Suprapubic skin (tissue), 4 donors: ENCODE measurements at regions not wholly inside any gene's neighbourhood (a gene's known extent, or its start where the extent isn't known, plus 50 kb on each side); places are given as distances from the start of the nearest gene placed in this dataset.
"Not testable (repeated sequence)": the region's sequence is repeated elsewhere in the genome, so short reads cannot be mapped to it uniquely, and the experiment has no call there.

Experiments
- DNase-seq, 2 donors: peaks; one replicate each; pipeline ENCODE4 v3.0.0-alpha.2; 2019; ENCODE audit warnings: low spot score in 2 of 2
- H3K27ac ChIP-seq: fragments of 200-600 bp; sonication (generic); one replicate; pipeline ENCODE4 v1.5.1; 2019
- H3K27me3 ChIP-seq: fragments of 200-600 bp; sonication (generic); one replicate; pipeline ENCODE4 v1.5.1; 2019
- H3K36me3 ChIP-seq: fragments of 200-600 bp; sonication (generic); one replicate; pipeline ENCODE4 v1.5.1; 2019
- H3K4me1 ChIP-seq: fragments of 200-600 bp; sonication (generic); one replicate; pipeline ENCODE4 v1.5.1; 2019
- H3K4me3 ChIP-seq: fragments of 200-600 bp; sonication (generic); one replicate; pipeline ENCODE4 v1.5.1; 2019; ENCODE audit warnings: mild to moderate bottlenecking
- H3K9me3 ChIP-seq: fragments of 200-600 bp; sonication (generic); one replicate; pipeline ENCODE4 v1.5.1; 2019
- EP300 ChIP-seq: sonication (generic); formaldehyde crosslinking; IDR thresholded peaks from one replicate; pipeline ENCODE4 v1.6.1; 2017; ENCODE audit warnings: antibody characterized with exemption
- POLR2A ChIP-seq, 2 donors: fragments of 450-650 bp; IDR thresholded peaks; one replicate each; pipeline ENCODE4 v1.6.1; 2017; ENCODE audit warnings: antibody characterized with exemption in 2 of 2, mild to moderate bottlenecking in 2 of 2, moderate library complexity in 2 of 2
- POLR2AphosphoS5 ChIP-seq, 3 donors: sonication (generic); formaldehyde crosslinking; IDR thresholded peaks; one replicate each; pipeline ENCODE4 v1.6.1; 2017; ENCODE audit warnings: antibody characterized with exemption in 3 of 3
- WGBS: methylation state at CpG from one replicate; pipeline ENCODE4 v1.1.5; 2018; 5-methylcytosine and 5-hydroxymethylcytosine counted together
- TF ChIP-seq, protein P1 (sequence below), 2 donors: fragments of 200-600 bp in 1 of 2; fragments of 450-650 bp in 1 of 2; sonication (generic) in 1 of 2; IDR thresholded peaks; one replicate each; pipeline ENCODE4 v1.5.1; 2016 to 2019; ENCODE audit warnings: antibody characterized with exemption in 2 of 2, mild to moderate bottlenecking in 1 of 2, moderate library complexity in 1 of 2

DNA sequence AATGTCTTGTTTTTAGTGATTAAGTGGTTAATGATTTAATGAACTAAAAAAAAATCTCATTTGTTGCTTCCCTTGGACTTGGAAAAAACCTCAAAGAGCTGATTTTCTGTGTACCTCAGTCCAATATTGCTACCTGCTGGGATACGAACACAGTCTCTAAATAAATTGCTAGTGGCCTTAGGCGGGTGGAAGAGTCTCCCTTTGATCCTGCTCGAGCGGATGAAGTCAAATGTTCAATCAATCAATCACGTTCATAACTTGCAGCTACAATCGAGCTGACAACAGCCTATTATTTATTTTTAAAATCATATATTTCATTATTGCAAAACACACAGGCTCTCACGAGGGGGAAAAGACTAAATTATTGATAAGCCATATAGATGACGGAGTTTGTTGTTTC, 57.3 kb upstream of the HABP2 start:
- Histone ChIP-seq H3K27me3 (no peaks in the 10 kb centered on the region), H3K27ac (no peak overlapping the region), H3K4me3 (no peak overlapping the region), H3K36me3 (no peaks in the 10 kb centered on the region), H3K4me1 (peaks cover 49% of the 10 kb centered on the region), H3K9me3 (no peaks in the 10 kb centered on the region)
- TF ChIP-seq EP300 (no peak), POLR2AphosphoS5 (IDR thresholded peaks at IDR 0.05) (no peak), POLR2A (IDR thresholded peaks at IDR 0.05) (no peak)
- TF ChIP-seq, protein P1, sequence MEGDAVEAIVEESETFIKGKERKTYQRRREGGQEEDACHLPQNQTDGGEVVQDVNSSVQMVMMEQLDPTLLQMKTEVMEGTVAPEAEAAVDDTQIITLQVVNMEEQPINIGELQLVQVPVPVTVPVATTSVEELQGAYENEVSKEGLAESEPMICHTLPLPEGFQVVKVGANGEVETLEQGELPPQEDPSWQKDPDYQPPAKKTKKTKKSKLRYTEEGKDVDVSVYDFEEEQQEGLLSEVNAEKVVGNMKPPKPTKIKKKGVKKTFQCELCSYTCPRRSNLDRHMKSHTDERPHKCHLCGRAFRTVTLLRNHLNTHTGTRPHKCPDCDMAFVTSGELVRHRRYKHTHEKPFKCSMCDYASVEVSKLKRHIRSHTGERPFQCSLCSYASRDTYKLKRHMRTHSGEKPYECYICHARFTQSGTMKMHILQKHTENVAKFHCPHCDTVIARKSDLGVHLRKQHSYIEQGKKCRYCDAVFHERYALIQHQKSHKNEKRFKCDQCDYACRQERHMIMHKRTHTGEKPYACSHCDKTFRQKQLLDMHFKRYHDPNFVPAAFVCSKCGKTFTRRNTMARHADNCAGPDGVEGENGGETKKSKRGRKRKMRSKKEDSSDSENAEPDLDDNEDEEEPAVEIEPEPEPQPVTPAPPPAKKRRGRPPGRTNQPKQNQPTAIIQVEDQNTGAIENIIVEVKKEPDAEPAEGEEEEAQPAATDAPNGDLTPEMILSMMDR (IDR thresholded peaks at IDR 0.05), result no peak
- WGBS, result 65% methylated on average over 8 of the region's 8 CpGs
- no peak for DNase-seq

DNA sequence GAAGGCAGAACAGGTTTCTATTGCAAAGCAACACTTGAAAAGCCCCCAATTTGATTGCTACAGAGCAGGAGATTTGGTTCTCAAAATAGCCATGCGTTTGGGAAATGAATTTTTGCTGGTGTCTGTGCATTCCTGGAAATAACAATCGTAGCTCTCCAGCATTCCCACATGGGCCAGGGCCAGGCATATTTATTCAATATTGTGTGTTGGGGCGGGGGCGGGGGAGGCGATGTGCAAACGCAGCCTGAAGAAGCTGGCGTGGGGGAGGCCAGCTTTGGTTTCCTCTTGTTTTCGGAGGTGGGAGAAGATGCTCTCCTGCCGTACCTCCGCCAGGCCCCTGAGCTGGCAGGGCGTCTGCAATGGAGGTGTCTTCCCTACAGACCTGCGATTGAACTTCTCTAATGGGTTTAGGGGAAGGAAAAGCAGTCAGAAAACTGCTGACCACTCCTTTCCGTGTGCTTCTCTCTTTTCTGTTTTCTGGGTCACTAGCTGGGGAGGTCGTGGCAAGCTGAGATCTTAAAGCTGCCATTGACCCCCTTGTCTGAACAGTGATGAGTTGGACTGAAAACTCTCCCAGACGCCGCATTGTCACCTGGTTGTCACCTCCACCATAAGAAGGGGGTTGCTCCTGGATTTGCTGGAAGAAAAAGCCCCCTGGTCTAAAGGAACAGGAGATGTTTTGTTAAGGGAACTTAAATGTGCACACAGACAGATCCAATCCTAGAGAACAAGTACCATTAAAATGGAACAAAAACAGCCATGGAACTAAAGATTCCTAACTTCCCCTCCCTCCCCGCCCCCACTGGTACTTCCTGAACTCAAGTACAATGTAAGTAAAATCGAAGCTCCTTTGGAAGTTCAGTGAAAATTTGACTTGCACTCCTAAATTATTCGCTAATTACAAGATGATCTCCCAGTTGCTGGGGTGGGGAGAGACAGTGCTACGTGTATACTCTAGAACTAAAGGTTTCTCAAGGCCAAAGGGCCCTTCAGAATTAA, 56.4 kb upstream of the HABP2 start:
- DNase-seq, result peak in 1 of 2 donors; percentile 78
- TF ChIP-seq POLR2A (IDR thresholded peaks at IDR 0.05) (no peak), EP300 (no peak), POLR2AphosphoS5 (IDR thresholded peaks at IDR 0.05) (peak in 1 of 3 donors; percentile 22)
- TF ChIP-seq, protein P1 (IDR thresholded peaks at IDR 0.05), result no peak
- H3K4me3 ChIP-seq, result no peak overlapping the region
- peak overlapping the region; percentile 66 for H3K27ac ChIP-seq
- H3K9me3 ChIP-seq, result no peaks in the 10 kb centered on the region
- no peaks in the 10 kb centered on the region for H3K27me3 ChIP-seq
- WGBS, result 63% methylated on average over 20 of the region's 20 CpGs
- no peaks in the 10 kb centered on the region for H3K36me3 ChIP-seq
- H3K4me1 ChIP-seq, result peaks cover 44% of the 10 kb centered on the region

GRCh38 chr10:113497198-113497597, 55.7 kb upstream of the HABP2 start:
- no peaks in the 10 kb centered on the region for H3K36me3 ChIP-seq
- TF ChIP-seq POLR2A (IDR thresholded peaks at IDR 0.05), result no peak
- TF ChIP-seq POLR2AphosphoS5 (IDR thresholded peaks at IDR 0.05), result no peak
- TF ChIP-seq, protein P1 (IDR thresholded peaks at IDR 0.05), result no peak
- no peak for TF ChIP-seq EP300
- H3K4me3 ChIP-seq, result no peak overlapping the region
- WGBS, result 72% methylated on average over 8 of the region's 8 CpGs
- H3K27me3 ChIP-seq, result no peaks in the 10 kb centered on the region
- peak overlapping the region; percentile 66 for H3K27ac ChIP-seq
- H3K4me1 ChIP-seq, result peaks cover 40% of the 10 kb centered on the region
- no peaks in the 10 kb centered on the region for H3K9me3 ChIP-seq
- no peak for DNase-seq

DNA sequence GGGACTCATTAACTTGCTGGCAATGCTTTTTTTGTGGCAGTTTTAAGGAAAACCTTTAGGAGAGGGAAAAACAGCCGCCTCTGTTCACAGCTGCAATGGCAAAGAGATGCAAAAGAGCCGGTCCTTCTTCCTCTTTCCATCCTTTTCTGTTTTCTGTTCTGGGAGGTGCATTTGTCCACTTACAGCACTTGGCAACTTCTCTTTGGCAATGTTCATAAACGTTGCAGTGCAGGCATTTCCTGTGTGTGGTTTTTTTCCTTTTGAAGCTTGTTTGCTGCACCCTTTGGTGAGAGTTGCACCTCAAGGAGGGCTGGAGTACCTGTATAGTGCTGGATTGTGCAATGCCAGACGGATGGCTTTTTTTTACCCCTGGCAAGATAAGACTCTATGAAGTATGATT, 53.9 kb upstream of the HABP2 start:
- TF ChIP-seq POLR2A (IDR thresholded peaks at IDR 0.05) (no peak), EP300 (no peak), POLR2AphosphoS5 (IDR thresholded peaks at IDR 0.05) (no peak)
- TF ChIP-seq, protein P1 (IDR thresholded peaks at IDR 0.05), result no peak
- Histone ChIP-seq H3K4me1 (peaks cover 31% of the 10 kb centered on the region), H3K9me3 (no peaks in the 10 kb centered on the region), H3K27ac (no peak overlapping the region), H3K4me3 (no peak overlapping the region), H3K27me3 (no peaks in the 10 kb centered on the region), H3K36me3 (no peaks in the 10 kb centered on the region)
- no peak for DNase-seq
- 31% methylated on average over 4 of the region's 4 CpGs for WGBS

GRCh38 chr10:113499806-113500205, 53.0 kb upstream of the HABP2 start:
- Histone ChIP-seq H3K4me3 (no peak overlapping the region), H3K27me3 (no peaks in the 10 kb centered on the region), H3K36me3 (no peaks in the 10 kb centered on the region), H3K9me3 (no peaks in the 10 kb centered on the region), H3K4me1 (peaks cover 25% of the 10 kb centered on the region), H3K27ac (no peak overlapping the region)
- DNase-seq, result no peak
- TF ChIP-seq EP300 (no peak), POLR2AphosphoS5 (IDR thresholded peaks at IDR 0.05) (no peak), POLR2A (IDR thresholded peaks at IDR 0.05) (no peak)
- TF ChIP-seq, protein P1 (IDR thresholded peaks at IDR 0.05), result no peak
- 74% methylated on average over 5 of the region's 5 CpGs for WGBS

DNA sequence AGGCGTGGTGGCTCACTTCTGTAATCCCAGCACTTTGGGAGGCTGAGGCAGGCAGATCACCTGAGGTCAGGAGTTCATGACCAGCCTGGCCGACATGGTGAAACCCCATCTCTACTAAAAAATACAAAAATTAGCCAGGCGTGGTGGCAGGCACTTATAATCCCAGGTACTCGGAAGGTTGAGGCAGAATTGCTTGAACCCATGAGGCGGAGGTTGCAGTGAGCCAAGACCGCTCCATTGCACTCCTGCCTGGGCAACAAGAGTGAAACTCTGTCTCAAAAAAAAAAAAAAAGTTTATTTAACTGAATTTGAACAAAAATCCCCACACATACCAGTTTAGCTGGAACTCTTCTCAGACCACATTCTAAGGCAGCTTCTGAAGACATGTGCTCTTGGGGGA, 51.8 kb upstream of the HABP2 start:
- 94% methylated on average over 6 of the region's 6 CpGs for WGBS
- H3K9me3 ChIP-seq, DNase-seq, H3K36me3 ChIP-seq, H3K27ac ChIP-seq, H3K27me3 ChIP-seq, H3K4me3 ChIP-seq: not testable (repeated sequence)
- H3K4me1 ChIP-seq, result peaks cover 20% of the 10 kb centered on the region
